K562 (cell line): ENCODE measurements at regions not wholly inside any gene's neighbourhood (a gene's known extent, or its start where the extent isn't known, plus 50 kb on each side); places are given as distances from the start of the nearest gene placed in this dataset.

ENCODE experiments used
- ATAC-seq: fragments of 200-7000 bp; cut with Tn5 transposase; 3 replicates; pipeline ENCODE4 v1.9.1; 2020; ENCODE audit warnings: moderate library complexity
- BruUV-seq: library from RNA; stranded (reverse); fragments of 400-500 nt; replicated peaks from 2 replicates; lab custom pipeline; 2021; lab: Mats Ljungman, UMichigan
- CTCF ChIA-PET: fragments of 300-600 bp; formaldehyde crosslinking; extraction: SDS; loops from one replicate; lab custom pipeline; 2021; ENCODE audit warnings: low intra/inter-chr PET ratio; lab: Yijun Ruan, JAX
- POLR2A ChIA-PET: fragments of 300-600, 350-650 bp; sonication (Branson Sonifier 250); formaldehyde crosslinking; extraction: SDS; loops from one replicate; lab custom pipeline; 2021; ENCODE audit warnings: antibody characterized with exemption, inconsistent platforms; lab: Yijun Ruan, JAX
- DNase-seq, 4 experiments: peaks; one replicate each; pipeline versions ENCODE4 v3.0.0 to v3.0.0-alpha.2; 2011 to 2018; ENCODE audit warnings: low spot score in 3 of 4, mixed read lengths in 3 of 4; ENCODE audit errors: extremely low read depth in 1 of 4
- FAIRE-seq: peaks from 2 replicates; lab custom pipeline; 2011; peaks lifted over from hg19 to GRCh38; lab: Jason Lieb, UNC
- H2AFZ ChIP-seq: 2 replicates; pipeline ENCODE4 v1.6.0; 2011; ENCODE audit warnings: low read depth, low read length, control low read depth, inconsistent platforms
- H3K27ac ChIP-seq: fragments of 200-600 bp; 3 replicates; pipeline ENCODE4 v1.8.0; 2011; ENCODE audit warnings: low read depth, mild to moderate bottlenecking, control low read depth, inconsistent platforms, low read length, moderate library complexity, mixed read lengths; ENCODE audit errors: extremely low read depth
- H3K27me3 ChIP-seq, 2 experiments: fragments of 300-600 bp in 1 of 2; 2 replicates in 1 of 2; 3 replicates in 1 of 2; pipeline versions ENCODE4 v1.6.0 to v1.8.0; 2011; ENCODE audit warnings: inconsistent platforms in 2 of 2, low read length in 2 of 2, mild to moderate bottlenecking in 1 of 2, mixed read lengths in 1 of 2, moderate library complexity in 1 of 2; ENCODE audit not compliant: control insufficient read depth in 2 of 2, insufficient read depth in 2 of 2
- H3K36me3 ChIP-seq: fragments of 300-600 bp; 3 replicates; pipeline ENCODE4 v1.8.0; 2011; ENCODE audit warnings: mild to moderate bottlenecking, low read length, inconsistent platforms; ENCODE audit not compliant: control insufficient read depth, insufficient read depth
- H3K4me1 ChIP-seq, 2 experiments: fragments of 200-600 bp in 1 of 2; replicated peaks in 1 of 2; 2 replicates in 1 of 2; 3 replicates in 1 of 2; pipeline versions ENCODE4 v1.5.1 to v1.8.0; 2011; ENCODE audit warnings: inconsistent platforms in 2 of 2, low read length in 2 of 2, mild to moderate bottlenecking in 1 of 2, mixed read lengths in 1 of 2, moderate library complexity in 1 of 2; ENCODE audit not compliant: control insufficient read depth in 2 of 2, insufficient read depth in 2 of 2
- H3K4me2 ChIP-seq: 2 replicates; pipeline ENCODE4 v1.6.1; 2011; ENCODE audit warnings: low read length, control low read depth, inconsistent platforms, mixed read lengths; ENCODE audit not compliant: insufficient read depth
- H3K4me3 ChIP-seq: fragments of 200-600 bp; sonication (generic), shearing (Covaris generic); 2 replicates; pipeline ENCODE4 v1.5.1; 2016; ENCODE audit warnings: control low read depth, inconsistent platforms
- H3K79me2 ChIP-seq: fragments of 200-600 bp; 3 replicates; pipeline ENCODE4 v1.8.0; 2011; ENCODE audit warnings: low read length, inconsistent platforms; ENCODE audit not compliant: control insufficient read depth, insufficient read depth
- H3K9ac ChIP-seq, 2 experiments: 2 replicates each; pipeline versions ENCODE4 v1.6.0 to v1.6.1; 2011; ENCODE audit warnings: low read depth in 2 of 2, low read length in 2 of 2, control low read depth in 1 of 2, inconsistent platforms in 1 of 2, mild to moderate bottlenecking in 1 of 2, mixed read lengths in 1 of 2; ENCODE audit not compliant: insufficient read depth in 1 of 2
- H3K9me1 ChIP-seq: one replicate; pipeline ENCODE4 v1.6.0; 2011; ENCODE audit warnings: inconsistent platforms, mild to moderate bottlenecking, low read length, moderate library complexity; ENCODE audit not compliant: control insufficient read depth, insufficient read depth
- H3K9me3 ChIP-seq: replicated peaks from 2 replicates; pipeline ENCODE4 v1.5.1; 2011; ENCODE audit warnings: low read depth, low read length, inconsistent platforms; ENCODE audit not compliant: control insufficient read depth, insufficient read depth
- H4K20me1 ChIP-seq: replicated peaks from 2 replicates; pipeline ENCODE4 v1.6.1; 2011; ENCODE audit warnings: low read length, inconsistent platforms, mixed read lengths; ENCODE audit not compliant: control insufficient read depth, insufficient read depth
- CEBPB ChIP-seq: fragments of 450-650 bp; IDR thresholded peaks from 2 replicates; pipeline ENCODE4 v1.6.1; 2016; ENCODE audit warnings: missing genetic modification characterization, missing compliant biosample characterization
- MCM5 ChIP-seq: fragments of 450-650 bp; IDR thresholded peaks from 2 replicates; pipeline ENCODE4 v1.6.1; 2016; ENCODE audit warnings: low read depth
- MEF2A ChIP-seq: IDR thresholded peaks from 2 replicates; pipeline ENCODE4 v1.6.1; 2011; ENCODE audit warnings: low read depth, mild to moderate bottlenecking, low read length, moderate library complexity; ENCODE audit not compliant: control insufficient read depth
- NFIC ChIP-seq: fragments of 450-650 bp; IDR thresholded peaks from 2 replicates; pipeline ENCODE4 v1.6.1; 2017; ENCODE audit warnings: mild to moderate bottlenecking, inconsistent platforms
- NR2C1 ChIP-seq, 2 experiments: fragments of 450-650 bp; IDR thresholded peaks; 2 replicates each; pipeline ENCODE4 v1.6.1; 2017; ENCODE audit warnings: mild to moderate bottlenecking in 2 of 2, antibody characterized with exemption in 1 of 2, inconsistent platforms in 1 of 2, missing compliant biosample characterization in 1 of 2, missing genetic modification characterization in 1 of 2
- TRIM24 ChIP-seq, 2 experiments: fragments of 450-650 bp; IDR thresholded peaks; 2 replicates each; pipeline ENCODE4 v1.6.1; 2016
- ZC3H4 ChIP-seq: sonication (generic); formaldehyde crosslinking; IDR thresholded peaks from 2 replicates; pipeline ENCODE4 v1.9.0; 2021; ENCODE audit warnings: missing genetic modification reagents, borderline replicate concordance
- WGBS: fragments of 100-300 bp; shearing (Covaris generic); methylation state at CpG from one replicate; pipeline ENCODE4 v1.1.6; 2016; ENCODE audit warnings: low coverage, mixed read lengths; ENCODE audit not compliant: insufficient coverage; ENCODE audit errors: missing lambda C conversion rate; 5-methylcytosine and 5-hydroxymethylcytosine counted together
- in situ Hi-C: fragments of 300-500 bp; cut with MboI; formaldehyde crosslinking; loops from 4 replicates; pipeline ENCODE4 v1.15.0; 2018; ENCODE audit warnings: inconsistent platforms, mixed read lengths
- intact Hi-C: fragments of 100-400 bp; cut with micrococcal nuclease; formaldehyde crosslinking; loops from 2 replicates; pipeline ENCODE4 v1.14.2; 2022
- TF ChIP-seq, protein P1 (sequence below): fragments of 450-650 bp; IDR thresholded peaks from 2 replicates; pipeline ENCODE4 v1.6.1; 2014; ENCODE audit warnings: low read depth, mild to moderate bottlenecking, moderate library complexity, borderline replicate concordance
- TF ChIP-seq, protein P2 (sequence below): fragments of 450-650 bp; formaldehyde crosslinking; IDR thresholded peaks from 2 replicates; pipeline ENCODE4 v1.4.0; 2022; ENCODE audit warnings: missing genetic modification characterization

DNA sequence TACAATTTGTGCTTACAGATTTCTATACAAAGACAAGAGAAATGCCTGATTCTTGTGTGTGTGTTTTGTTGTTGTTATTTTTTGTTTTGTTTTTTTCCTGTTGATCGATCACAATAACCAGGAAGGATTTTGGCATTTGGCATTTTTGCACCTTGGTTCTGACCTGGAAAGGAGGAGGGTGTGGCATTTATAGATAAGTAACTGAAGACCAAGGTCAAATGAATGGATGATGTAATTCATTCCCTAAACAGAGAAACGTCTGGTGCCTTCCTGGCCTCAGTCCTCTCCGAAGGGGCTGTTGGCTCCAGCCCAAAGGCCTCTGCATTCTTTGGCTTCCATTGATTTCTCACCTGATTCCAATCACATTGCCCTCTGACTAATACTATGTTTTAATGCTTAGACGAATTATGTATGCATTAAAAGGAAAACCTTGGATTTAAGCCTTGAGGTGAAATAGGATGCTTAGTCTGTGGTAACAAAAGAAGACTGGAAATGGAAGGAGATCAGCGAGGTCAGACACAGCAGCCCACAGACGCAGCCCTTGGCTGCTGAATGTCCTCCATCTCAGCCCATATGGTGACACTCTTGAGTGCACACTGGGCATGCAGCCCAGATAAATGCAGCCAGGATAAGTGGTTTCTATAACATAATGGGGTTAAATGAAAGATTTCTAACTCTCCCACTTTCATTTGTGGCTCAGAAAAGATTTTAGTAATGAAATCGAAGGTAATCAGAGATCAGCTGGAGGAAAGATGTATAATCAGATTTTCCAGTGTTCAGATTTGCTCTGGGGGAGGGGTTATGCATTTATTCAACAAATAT is 60.5 kb upstream of the TRIM2 start:
- Histone ChIP-seq H3K9me3 (no peaks in the 10 kb centered on the region), H3K27ac (no peak overlapping the region), H3K79me2 (no peaks in the 10 kb centered on the region), H3K27me3 (peaks cover 0 to 4% of the 10 kb centered on the region in 2 experiments; a peak in 1 of 5 replicates), H2AFZ (no peak overlapping the region; the same call in 1 of the 2 replicates), H3K9ac (no peak overlapping the region), H3K4me2 (peak overlapping the region; percentile 26; the same call in 1 of the 2 replicates), H3K36me3 (no peaks in the 10 kb centered on the region), H3K4me1 (peaks cover 0 to 10% of the 10 kb centered on the region in 2 experiments; a peak in 2 of 5 replicates), H4K20me1 (no peaks in the 10 kb centered on the region), H3K9me1 (no peaks in the 10 kb centered on the region), H3K4me3 (no peak overlapping the region)
- ATAC-seq (peak; percentile 82), FAIRE-seq (peak; percentile 6), DNase-seq (peak in 3 of 4 experiments; percentile 17 to 29 (median 17))
- BruUV-seq, result no TSS peak
- ChIA-PET POLR2A (interaction anchor here (0.8 kb wide), 1 partner anchor 8 kb away, joined by 3 read pairs; no protein-coding TSS in a partner anchor), CTCF (interaction anchor here (0.6 to 2.1 kb wide), 6 partner anchors 175 to 607 kb away, joined by 3 to 6 read pairs (median 4); no protein-coding TSS in a partner anchor)
- under 1% methylated on average over 7 of the region's 7 CpGs for WGBS
- in situ Hi-C loops, result loop anchor here (10.0 kb wide), 1 partner anchor 181 kb away; no protein-coding TSS in a partner anchor
- intact Hi-C loops, result loop anchor here (1.0 to 10.0 kb wide), 8 partner anchors 64 to 607 kb away; partner anchors contain the start of gene MND1
- TF ChIP-seq MEF2A (no peak), TRIM24 (IDR thresholded peaks at IDR 0.05) (peak; percentile 64 to 67; a peak in 2 of 4 replicates), NFIC (peak; percentile 55; the same call in 1 of the 2 replicates), MCM5 (no peak), ZC3H4 (CRISPR knock-in tag) (no peak), NR2C1 (IDR thresholded peaks at IDR 0.05) (0 out of 2 replicates have a peak, but pooled peaks have one; percentile 16), NR2C1 (tag; IDR thresholded peaks at IDR 0.05) (peak; percentile 42), CEBPB (peak; percentile 40; the same call in 1 of the 2 replicates)
- TF ChIP-seq, protein P1, sequence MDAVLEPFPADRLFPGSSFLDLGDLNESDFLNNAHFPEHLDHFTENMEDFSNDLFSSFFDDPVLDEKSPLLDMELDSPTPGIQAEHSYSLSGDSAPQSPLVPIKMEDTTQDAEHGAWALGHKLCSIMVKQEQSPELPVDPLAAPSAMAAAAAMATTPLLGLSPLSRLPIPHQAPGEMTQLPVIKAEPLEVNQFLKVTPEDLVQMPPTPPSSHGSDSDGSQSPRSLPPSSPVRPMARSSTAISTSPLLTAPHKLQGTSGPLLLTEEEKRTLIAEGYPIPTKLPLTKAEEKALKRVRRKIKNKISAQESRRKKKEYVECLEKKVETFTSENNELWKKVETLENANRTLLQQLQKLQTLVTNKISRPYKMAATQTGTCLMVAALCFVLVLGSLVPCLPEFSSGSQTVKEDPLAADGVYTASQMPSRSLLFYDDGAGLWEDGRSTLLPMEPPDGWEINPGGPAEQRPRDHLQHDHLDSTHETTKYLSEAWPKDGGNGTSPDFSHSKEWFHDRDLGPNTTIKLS, result no peak
- TF ChIP-seq, protein P2, sequence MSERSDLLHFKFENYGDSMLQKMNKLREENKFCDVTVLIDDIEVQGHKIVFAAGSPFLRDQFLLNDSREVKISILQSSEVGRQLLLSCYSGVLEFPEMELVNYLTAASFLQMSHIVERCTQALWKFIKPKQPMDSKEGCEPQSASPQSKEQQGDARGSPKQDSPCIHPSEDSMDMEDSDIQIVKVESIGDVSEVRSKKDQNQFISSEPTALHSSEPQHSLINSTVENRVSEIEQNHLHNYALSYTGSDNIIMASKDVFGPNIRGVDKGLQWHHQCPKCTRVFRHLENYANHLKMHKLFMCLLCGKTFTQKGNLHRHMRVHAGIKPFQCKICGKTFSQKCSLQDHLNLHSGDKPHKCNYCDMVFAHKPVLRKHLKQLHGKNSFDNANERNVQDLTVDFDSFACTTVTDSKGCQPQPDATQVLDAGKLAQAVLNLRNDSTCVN (CRISPR knock-in tag), result no peak
